ENCODE measurements at regions not wholly inside any gene's neighbourhood (a gene's known extent, or its start where the extent isn't known, plus 50 kb on each side); places are given as distances from the start of the nearest gene placed in this dataset.

GRCh38 chr21:23861911-23862504 is 1745.3 kb downstream of the MRPL39 start:
- dilution Hi-C loops (cut with MboI; ENCODE audit: extremely low pct_ligation_motif_present, low sequenced_read_pairs), result no loop called here
- Histone ChIP-seq H3K4me1 (ENCODE audit: control insufficient read depth, extremely low read depth, insufficient read depth, low read length) (no peaks in the 10 kb centered on the region), H4K20me1 (ENCODE audit: control insufficient read depth, extremely low read depth, insufficient read depth, low read length) (no peaks in the 10 kb centered on the region), H3K36me3 (ENCODE audit: control insufficient read depth in 2 of 2, extremely low read depth in 1 of 2, insufficient read depth in 2 of 2, low read length in 2 of 2) (no peaks in the 10 kb centered on the region), H3K27me3 (ENCODE audit: control insufficient read depth, extremely low read depth, insufficient read depth, low read length) (no peaks in the 10 kb centered on the region), H2AFZ (ENCODE audit: control insufficient read depth, low read length) (no peak overlapping the region), H3K79me2 (ENCODE audit: control insufficient read depth, insufficient read depth, low read length) (no peaks in the 10 kb centered on the region), H3K9me1 (ENCODE audit: control insufficient read depth, extremely low read depth, insufficient read depth, low read length) (no peaks in the 10 kb centered on the region), H3K27ac (ENCODE audit: control insufficient read depth, insufficient read depth, low read length) (no peak overlapping the region), H3K9ac (ENCODE audit: control insufficient read depth, extremely low read depth, insufficient read depth, low read length) (no peak overlapping the region), H3K9me3 (ENCODE audit: control insufficient read depth, low read depth, low read length) (no peaks in the 10 kb centered on the region), H3K4me3 (ENCODE audit: control insufficient read depth in 2 of 3, extremely low read depth in 1 of 3, insufficient read depth in 2 of 3, low read depth in 1 of 3, low read length in 3 of 3) (no peak overlapping the region), H3K4me2 (ENCODE audit: control insufficient read depth, extremely low read depth, insufficient read depth, low read depth, low read length) (no peak overlapping the region)
- no peak for DNase-seq (ENCODE audit: low read depth, low spot score)
- no peak for FAIRE-seq
- TF ChIP-seq EZH2 (IDR thresholded peaks at IDR 0.05; ENCODE audit: low read length) (no peak), CTCF (optimal IDR thresholded peaks at IDR 0.05 in 1 of 3, IDR thresholded peaks at IDR 0.05 in 1 of 3, conservative IDR thresholded peaks at IDR 0.05 in 1 of 3; ENCODE audit: extremely low read depth in 1 of 3, insufficient read depth in 2 of 3, low read length in 3 of 3) (no peak)

DNA sequence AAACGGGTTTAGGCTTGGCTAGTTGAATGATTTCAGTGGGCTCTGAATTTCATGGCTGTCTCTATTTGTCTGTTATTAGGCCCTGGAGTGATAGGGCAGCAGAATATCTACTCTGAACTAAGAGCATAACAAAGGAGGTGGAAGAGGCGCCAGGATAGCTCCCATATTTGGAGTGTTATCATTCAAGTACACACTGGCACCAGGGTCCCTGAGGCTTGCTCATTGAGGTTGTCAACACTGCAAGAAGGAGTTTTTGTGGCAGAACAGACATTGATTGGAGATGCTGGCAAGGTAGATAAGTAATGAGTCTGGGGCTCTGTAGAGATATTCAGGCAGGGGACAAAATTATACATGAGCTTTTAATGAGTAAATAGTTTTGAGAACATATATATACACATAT is 1748.4 kb downstream of the MRPL39 start:
- Histone ChIP-seq H3K27me3 (ENCODE audit: control insufficient read depth, extremely low read depth, insufficient read depth, low read length) (no peaks in the 10 kb centered on the region), H3K9me1 (ENCODE audit: control insufficient read depth, extremely low read depth, insufficient read depth, low read length) (no peaks in the 10 kb centered on the region), H3K4me1 (ENCODE audit: control insufficient read depth, extremely low read depth, insufficient read depth, low read length) (no peaks in the 10 kb centered on the region), H3K79me2 (ENCODE audit: control insufficient read depth, insufficient read depth, low read length) (no peaks in the 10 kb centered on the region), H3K9me3 (ENCODE audit: control insufficient read depth, low read depth, low read length) (peaks cover 2% of the 10 kb centered on the region), H3K9ac (ENCODE audit: control insufficient read depth, extremely low read depth, insufficient read depth, low read length) (no peak overlapping the region), H3K4me3 (ENCODE audit: control insufficient read depth in 2 of 3, extremely low read depth in 1 of 3, insufficient read depth in 2 of 3, low read depth in 1 of 3, low read length in 3 of 3) (no peak overlapping the region), H3K36me3 (ENCODE audit: control insufficient read depth in 2 of 2, extremely low read depth in 1 of 2, insufficient read depth in 2 of 2, low read length in 2 of 2) (no peaks in the 10 kb centered on the region), H2AFZ (ENCODE audit: control insufficient read depth, low read length) (no peak overlapping the region), H3K27ac (ENCODE audit: control insufficient read depth, insufficient read depth, low read length) (no peak overlapping the region), H4K20me1 (ENCODE audit: control insufficient read depth, extremely low read depth, insufficient read depth, low read length) (no peaks in the 10 kb centered on the region), H3K4me2 (ENCODE audit: control insufficient read depth, extremely low read depth, insufficient read depth, low read depth, low read length) (no peak overlapping the region)
- FAIRE-seq, result no peak
- TF ChIP-seq CTCF (optimal IDR thresholded peaks at IDR 0.05 in 1 of 3, IDR thresholded peaks at IDR 0.05 in 1 of 3, conservative IDR thresholded peaks at IDR 0.05 in 1 of 3; ENCODE audit: extremely low read depth in 1 of 3, insufficient read depth in 2 of 3, low read length in 3 of 3), result no peak
- TF ChIP-seq EZH2 (IDR thresholded peaks at IDR 0.05; ENCODE audit: low read length), result no peak
- dilution Hi-C loops (cut with MboI; ENCODE audit: extremely low pct_ligation_motif_present, low sequenced_read_pairs), result no loop called here
- no peak for DNase-seq (ENCODE audit: low read depth, low spot score)

All from keratinocyte (primary cell).